HG02943 (cell line): ENCODE measurements at regions not wholly inside any gene's neighbourhood (a gene's known extent, or its start where the extent isn't known, plus 50 kb on each side); places are given as distances from the start of the nearest gene placed in this dataset.

Source experiments
- ATAC-seq: cut with Tn5 transposase; IDR thresholded peaks from one replicate; pipeline ENCODE4 v1.9.1; 2021; ENCODE audit warnings: mild to moderate bottlenecking, low read depth, moderate library complexity; ENCODE audit not compliant: unreplicated experiment

DNA sequence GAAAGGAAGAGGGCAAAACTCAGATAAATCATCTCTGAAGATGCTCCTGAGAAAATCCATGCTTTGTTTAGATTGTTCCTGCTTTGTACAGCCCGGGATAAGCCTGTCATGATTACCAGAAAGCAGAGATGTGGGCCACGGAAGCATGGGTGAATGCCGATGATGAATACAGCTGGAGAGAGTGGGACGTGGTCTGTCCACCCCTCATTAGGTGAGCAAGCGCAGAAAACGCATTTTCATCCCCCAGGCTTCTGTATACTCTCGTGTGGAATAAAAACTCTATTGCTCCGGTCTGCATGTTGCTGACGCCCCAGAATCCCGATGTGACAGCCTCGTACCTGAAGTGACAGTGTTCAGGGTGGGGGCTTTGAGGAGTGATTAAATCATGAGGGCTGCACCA lies 52.0 kb upstream of the SALL3 start:
- ATAC-seq = no peak

GRCh38 chr18:78928076-78928475 lies 51.5 kb upstream of the SALL3 start:
- ATAC-seq = no peak

DNA sequence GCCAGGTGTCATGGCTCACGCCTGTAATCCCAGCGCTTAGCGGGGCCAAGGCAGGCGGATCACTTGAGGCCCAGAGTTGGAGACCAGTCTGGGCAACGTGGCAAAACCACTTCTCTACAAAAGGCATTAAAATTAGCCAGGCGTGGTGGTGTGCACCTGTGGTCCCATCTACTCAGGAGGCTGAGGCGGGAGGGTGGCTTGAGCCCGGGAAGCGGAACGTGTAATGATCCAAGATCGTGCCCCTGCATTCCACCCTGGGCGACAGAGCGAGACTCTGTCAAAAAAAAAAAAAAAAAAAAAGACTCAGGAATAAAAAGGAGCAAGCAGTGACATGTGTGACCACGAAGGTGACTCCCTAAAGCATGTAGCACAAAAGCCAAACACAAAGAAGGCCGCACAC lies 50.1 kb upstream of the SALL3 start:
- no peak for ATAC-seq
